ENCODE measurements at regions not wholly inside any gene's neighbourhood (a gene's known extent, or its start where the extent isn't known, plus 50 kb on each side); places are given as distances from the start of the nearest gene placed in this dataset.

DNA sequence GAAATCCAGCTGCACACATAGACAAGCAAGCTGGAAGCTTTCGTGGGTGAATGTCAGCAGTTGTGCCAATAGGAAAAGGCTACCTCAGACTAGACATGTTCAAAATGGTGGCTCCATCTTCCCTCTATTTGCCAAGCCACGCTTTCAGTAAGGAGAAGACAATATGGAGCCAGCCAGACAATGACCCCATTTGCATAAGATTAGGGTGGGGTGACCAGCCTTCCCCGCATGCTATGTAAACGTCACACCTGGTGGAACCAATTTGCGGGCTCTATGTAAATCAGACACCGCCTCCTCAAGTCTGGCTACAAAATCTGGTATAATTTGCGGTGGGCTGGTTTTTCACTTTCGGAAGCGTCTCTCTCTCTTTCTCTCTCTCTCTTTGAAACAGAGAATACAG lies 297.4 kb upstream of the PCDH15 start:
- DNase-seq: no peak

- no peak for DNase-seq
Measured at GRCh38 chr10:55091691-55092328, 290.8 kb upstream of the PCDH15 start.

- no peak for DNase-seq
Measured at GRCh38 chr10:55078121-55078520, 277.1 kb upstream of the PCDH15 start.

GRCh38 chr10:55065185-55065584 lies 264.2 kb upstream of the PCDH15 start:
- no peak for DNase-seq

DNA sequence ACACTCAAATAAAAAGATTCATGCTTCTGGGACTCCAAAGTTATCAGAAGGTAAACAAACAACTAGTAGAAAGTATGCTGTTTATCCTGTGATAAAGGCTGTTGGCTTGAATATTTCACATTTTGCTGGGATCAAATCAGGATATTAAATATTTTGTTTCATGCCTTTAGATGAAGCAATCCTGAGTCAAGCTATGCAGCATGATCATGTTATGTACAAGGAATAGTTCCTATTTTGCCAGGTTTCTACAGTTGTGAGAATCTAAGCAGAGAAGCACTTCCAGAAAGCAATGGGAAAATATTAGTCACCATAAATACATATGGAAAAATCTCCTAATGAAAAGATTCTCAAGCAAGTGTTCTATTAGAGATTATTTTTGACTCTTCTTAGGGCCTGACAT lies 262.8 kb upstream of the PCDH15 start:
- no peak for DNase-seq

- no peak for DNase-seq
Measured at GRCh38 chr10:55062349-55062748, 261.3 kb upstream of the PCDH15 start.

DNA sequence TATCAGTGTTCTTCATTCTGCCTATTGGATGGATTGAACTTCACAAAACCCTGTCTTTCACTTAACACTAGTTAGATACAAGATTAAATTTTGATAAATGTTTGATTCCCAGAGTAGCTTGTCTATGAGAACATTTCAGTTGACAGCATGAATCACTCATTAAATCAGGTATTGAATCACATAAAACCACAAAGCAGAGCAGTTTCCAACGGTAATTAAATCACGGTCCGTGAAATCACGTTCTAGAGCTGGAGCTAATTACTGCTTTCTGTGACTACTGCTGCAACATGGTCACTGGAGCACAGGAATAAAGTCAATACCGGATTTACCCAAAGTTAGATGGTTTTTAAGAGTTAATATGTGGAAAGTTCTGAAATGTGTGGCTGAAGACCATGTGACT lies 257.8 kb upstream of the PCDH15 start:
- no peak for DNase-seq

- DNase-seq: no peak
Measured at GRCh38 chr10:55051515-55051914, 250.5 kb upstream of the PCDH15 start.

DNA sequence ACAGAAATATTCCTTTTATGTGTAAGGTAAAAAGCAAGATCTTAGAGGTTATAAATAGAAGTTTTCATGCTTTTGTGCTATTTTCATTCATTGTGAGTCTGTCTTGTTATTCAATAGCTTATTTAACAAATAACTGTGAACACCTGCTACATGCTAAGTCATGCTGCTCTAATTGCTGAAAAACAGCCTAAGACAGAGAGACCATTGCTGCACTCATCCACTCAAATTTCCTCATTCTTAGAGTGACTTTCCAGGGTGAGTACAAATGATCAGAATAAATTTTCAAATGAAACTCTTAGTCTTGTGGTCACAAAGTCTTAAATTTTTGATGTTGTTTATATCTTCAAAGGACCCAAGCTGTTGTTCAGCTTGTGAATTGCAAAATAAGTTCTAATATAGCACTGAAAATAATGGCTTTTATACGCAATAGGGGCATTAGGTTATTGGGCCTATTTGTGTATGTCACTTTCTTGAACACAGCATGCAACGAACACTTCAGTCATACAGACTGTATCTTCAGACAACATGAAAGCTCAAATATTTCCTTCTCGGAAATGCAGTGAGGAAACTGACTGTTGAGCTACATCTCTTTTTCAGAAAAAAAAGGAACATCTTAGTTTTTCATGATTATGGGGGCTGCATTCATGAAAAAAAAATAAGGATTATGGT lies 247.9 kb upstream of the PCDH15 start:
- DNase-seq: no peak

DNA sequence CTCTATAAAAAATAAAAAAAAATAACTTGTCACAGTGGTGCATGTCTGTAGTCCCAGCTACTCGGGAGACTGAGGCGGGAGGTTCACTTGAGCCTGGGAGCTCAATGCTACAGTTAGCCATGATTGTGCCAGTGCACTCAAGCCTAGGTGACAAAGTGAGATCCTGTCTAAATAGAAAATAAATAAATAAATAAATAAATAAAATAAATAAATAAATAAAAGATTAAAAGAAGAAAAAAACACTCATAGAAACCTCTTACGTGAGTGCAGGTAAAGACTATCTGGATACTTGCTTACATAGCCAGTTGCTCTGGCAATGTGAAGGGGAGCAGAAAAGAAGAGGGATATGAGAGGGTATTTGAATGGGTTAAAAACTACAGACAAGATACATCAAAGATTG lies 242.5 kb upstream of the PCDH15 start:
- no peak for DNase-seq

DNA sequence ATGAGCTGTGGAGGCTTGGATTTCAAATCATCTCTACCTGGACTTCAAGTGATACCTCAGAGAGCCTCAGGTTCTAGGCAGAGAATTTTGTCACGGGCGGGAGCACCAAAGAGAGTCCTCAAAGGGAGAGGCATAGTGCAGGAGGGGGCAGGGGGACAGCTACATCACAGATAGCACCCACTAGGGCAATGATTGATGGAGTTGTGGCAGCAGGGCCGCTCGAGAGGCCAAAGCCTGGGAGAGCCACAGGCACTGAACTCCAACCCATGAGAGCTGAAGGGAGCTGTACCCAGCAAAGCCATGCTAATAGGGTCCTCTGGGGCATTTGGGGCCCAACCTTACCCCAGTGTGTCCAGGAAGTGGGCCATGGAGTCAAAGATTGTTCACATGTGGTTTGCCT lies 232.0 kb upstream of the PCDH15 start:
- no peak for DNase-seq

GRCh38 chr10:55024713-55025112 lies 223.7 kb upstream of the PCDH15 start:
- no peak for DNase-seq

DNA sequence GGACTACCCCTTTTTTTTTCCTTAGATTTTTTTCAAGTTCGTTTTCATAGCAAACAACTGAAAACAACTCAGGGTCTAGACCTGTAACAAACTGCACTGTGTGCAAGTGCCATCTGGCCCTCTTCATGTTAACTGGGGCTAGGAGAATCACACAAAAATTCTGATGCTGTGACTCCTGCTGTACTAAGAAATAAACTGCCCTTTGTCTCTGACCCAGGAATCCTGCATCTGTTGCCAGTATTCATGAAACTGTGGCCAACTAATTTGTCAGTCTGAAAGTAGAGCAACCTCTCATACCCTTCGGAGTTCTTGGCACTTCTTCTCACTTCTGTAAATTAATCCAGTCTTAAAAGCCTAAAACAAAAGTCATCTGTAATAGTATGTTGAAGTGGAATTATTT lies 218.4 kb upstream of the PCDH15 start:
- no peak for DNase-seq

GRCh38 chr10:55013318-55013717 lies 212.3 kb upstream of the PCDH15 start:
- DNase-seq: no peak

DNA sequence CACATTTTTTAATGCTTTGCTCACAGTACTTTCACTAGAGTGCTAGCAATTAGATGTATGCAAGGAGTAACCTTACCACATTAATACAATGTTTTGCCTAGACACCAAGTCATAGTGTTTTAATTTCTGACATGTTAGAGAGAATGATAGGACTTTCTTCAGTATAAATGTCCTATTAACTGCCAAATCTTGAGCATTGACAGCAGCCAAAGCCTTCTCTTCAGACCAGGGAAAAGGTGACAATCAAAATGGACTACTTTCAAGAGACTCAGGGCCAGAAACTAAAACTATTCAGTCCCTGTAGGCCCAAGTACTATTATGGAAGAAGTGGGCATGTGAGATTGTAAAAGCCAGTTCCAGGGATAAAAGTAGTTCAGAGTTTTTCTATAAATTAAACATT lies 201.4 kb upstream of the PCDH15 start:
- DNase-seq: no peak

- no peak for DNase-seq
Measured at GRCh38 chr10:55001422-55001821, 200.4 kb upstream of the PCDH15 start.

- DNase-seq: no peak
Measured at GRCh38 chr10:54993148-54993547, 192.1 kb upstream of the PCDH15 start.

DNA sequence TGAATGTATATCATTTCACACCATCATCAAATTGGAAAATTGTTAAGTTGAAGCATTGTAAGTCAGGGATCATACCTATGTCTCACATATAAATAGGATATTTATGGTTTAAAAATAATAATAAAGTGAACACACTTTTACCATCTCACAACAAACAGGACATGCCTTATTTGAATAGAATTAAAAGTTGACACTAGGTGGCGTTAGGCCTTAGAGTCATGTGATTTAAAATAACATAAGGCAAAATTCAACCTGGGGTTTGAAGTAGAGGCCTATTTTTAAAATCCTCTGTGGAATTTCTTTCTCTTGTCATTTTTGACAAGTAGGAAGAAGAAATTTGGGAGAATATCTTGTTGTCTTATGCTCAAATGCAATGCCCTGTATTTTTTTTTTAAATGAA lies 184.7 kb upstream of the PCDH15 start:
- no peak for DNase-seq

DNA sequence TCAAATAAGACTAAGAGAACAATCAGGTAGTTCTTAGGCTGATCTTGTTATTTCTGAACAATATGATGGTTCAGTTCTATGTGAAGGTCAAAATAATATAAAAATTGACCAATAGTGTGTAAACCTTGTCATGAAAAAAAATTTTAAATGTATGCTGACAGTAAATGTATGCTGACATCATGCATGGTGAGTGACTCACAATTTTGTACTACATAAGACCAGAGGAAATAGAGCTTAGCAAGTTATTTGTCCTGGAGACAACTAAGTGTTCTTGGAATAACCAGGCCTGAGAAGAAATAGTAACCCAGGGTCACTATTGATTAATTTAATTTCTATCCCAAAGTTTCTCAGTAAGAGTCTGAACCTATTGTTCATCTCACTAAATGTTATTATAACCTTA lies 182.2 kb upstream of the PCDH15 start:
- DNase-seq: no peak

DNA sequence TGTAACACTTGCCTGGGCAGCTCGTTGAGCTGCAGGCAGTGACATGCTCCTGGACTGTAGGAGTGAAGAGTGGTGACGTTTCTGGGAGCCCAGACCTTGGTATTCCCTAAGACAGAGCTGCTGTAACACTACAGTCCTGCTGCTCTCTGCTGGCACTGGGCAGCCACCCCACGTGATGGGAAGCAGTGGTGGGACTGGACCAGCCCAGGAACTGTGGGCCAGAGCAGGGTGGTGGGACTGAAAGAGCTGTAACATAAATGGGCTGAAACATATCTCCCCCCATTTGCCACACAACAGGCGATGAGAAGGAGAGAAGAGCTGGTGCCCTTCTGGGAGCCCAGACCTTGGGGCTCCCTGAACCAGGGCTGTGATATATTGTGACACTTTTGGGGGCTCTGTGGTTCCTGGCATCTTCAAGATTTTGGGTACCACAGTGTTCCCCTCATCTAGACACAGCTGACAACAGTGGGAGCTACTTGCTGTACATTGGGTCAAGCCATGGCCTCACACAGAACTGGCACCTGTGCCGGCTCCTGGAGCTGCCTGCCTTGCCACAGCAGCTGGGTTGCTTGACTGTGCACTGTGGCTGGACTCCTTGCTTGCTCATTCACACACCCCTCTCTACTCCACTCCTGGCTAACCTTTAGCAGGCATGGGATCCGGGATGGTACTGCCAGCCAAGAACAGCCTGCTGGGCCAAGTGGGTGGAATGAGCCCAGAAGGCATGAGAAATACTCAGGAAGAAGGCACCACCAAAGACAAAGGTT lies 161.3 kb upstream of the PCDH15 start:
- DNase-seq: no peak

- DNase-seq: no peak
Measured at GRCh38 chr10:54961040-54961439, 160.0 kb upstream of the PCDH15 start.

DNA sequence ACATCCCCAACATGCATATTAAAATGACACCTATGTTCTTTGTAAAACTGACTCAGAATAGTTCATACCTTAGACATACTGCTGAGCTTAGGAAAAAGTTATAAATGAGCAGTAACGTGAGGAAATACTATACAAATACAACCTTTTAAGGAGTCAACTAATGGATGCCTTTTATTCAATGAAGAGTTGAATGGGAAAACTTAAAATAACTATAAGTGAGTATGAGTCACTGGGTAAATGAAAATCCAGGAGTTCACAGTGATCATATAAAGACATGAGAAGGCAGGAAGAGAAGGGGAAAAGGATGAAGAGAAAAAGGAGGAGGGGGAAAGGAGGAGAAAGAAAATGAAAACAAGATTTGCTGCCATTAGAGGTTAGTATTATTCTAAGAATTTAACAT lies 157.8 kb upstream of the PCDH15 start:
- no peak for DNase-seq

DNA sequence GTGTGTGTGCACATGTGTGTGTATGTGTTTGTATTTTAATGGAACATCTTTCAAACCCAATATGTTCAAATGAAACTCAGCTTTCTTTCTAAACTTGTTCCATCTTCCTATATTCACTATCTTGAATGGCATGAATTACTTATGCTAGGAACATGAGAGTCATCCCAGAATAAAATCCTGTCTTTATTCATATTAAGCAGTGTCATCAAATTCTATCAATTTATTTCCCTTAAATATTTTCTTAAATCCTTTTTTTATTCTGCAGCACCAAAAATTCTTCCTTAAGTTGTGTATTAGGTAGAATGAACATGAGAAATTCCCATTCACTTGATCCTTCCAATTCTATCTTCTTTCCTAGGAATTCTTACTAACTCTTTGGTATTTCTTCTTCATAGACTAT lies 146.6 kb upstream of the PCDH15 start:
- DNase-seq: no peak

DNA sequence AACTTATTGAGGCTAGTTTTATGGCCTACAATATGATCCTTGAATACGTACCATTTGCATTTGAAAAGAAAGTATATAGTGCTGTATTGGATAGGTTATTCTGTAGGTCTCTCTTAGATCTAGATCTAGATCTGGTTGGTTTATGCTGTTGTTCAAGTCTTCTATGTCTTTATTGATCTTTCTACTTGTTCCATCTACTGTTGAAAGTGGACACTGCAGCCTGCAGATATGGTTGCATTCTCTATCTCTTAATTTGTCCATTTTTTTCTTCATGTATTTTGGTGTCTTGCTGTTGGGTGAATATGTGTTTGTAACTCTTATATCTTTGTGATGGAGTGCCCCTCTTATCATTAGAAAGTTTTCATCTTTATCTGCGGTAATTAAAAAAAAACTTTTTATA lies 139.4 kb upstream of the PCDH15 start:
- DNase-seq: no peak

Data from left hindlimb (tissue), 1 donor.